DOHH2 (cell line): ENCODE measurements at regions not wholly inside any gene's neighbourhood (a gene's known extent, or its start where the extent isn't known, plus 50 kb on each side); places are given as distances from the start of the nearest gene placed in this dataset.

Experiments
- EZH2phosphoT487 ChIP-seq: fragments of 200-600 bp; sonication (generic); IDR thresholded peaks from 2 replicates; pipeline ENCODE4 v1.6.1; 2017; ENCODE audit warnings: borderline replicate concordance, mild to moderate bottlenecking, antibody characterized with exemption, low read length, moderate library complexity, mixed read lengths
- TF ChIP-seq, protein P1 (sequence below): fragments of 200-600 bp; sonication (generic); IDR thresholded peaks from one replicate; pipeline ENCODE4 v1.5.1; 2014; ENCODE audit warnings: antibody characterized with exemption, mild to moderate bottlenecking, low read depth, low read length; ENCODE audit not compliant: poor library complexity, severe bottlenecking

DNA sequence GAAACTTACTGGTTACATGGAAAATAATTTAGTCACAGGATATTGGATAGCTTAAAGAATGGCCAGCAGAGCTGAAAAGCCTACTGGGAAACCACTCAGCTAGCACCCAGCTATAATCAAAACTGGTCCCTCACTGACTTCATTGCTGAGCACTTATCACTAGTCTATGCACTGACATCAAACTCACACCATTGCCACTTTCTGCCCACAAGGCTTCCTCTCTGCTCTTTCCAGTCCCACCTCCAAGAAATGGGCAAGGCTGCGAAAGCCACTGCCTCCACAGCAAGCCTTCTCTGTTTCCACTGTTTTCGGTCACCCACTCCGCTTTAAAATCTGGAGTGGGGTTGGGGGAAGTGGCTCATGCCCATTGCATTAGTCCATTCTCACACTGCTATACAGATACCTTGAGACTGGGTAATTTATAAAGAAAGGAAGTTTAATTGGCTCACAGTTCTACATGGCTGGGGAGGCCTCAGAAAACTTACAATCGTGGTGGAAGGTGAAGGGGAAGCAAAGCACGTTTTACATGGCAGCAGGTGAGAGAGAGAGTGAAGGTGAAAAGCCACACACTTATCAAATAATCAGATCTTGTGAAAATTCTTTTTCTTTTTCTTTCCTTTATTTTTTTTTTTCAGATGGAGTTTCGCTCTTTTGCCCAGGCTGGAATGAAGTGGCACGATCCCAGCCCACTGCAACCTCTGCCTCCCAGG, 77.0 kb upstream of the CERS6 start:
- TF ChIP-seq, protein P1, sequence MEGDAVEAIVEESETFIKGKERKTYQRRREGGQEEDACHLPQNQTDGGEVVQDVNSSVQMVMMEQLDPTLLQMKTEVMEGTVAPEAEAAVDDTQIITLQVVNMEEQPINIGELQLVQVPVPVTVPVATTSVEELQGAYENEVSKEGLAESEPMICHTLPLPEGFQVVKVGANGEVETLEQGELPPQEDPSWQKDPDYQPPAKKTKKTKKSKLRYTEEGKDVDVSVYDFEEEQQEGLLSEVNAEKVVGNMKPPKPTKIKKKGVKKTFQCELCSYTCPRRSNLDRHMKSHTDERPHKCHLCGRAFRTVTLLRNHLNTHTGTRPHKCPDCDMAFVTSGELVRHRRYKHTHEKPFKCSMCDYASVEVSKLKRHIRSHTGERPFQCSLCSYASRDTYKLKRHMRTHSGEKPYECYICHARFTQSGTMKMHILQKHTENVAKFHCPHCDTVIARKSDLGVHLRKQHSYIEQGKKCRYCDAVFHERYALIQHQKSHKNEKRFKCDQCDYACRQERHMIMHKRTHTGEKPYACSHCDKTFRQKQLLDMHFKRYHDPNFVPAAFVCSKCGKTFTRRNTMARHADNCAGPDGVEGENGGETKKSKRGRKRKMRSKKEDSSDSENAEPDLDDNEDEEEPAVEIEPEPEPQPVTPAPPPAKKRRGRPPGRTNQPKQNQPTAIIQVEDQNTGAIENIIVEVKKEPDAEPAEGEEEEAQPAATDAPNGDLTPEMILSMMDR, result no peak
- no peak for TF ChIP-seq EZH2phosphoT487
